GM21737 (cell line): ENCODE measurements at regions not wholly inside any gene's neighbourhood (a gene's known extent, or its start where the extent isn't known, plus 50 kb on each side); places are given as distances from the start of the nearest gene placed in this dataset.

Experiments
- ATAC-seq: cut with Tn5 transposase; IDR thresholded peaks from one replicate; pipeline ENCODE4 v1.9.1; 2021; ENCODE audit warnings: mild to moderate bottlenecking, moderate library complexity; ENCODE audit not compliant: unreplicated experiment

DNA sequence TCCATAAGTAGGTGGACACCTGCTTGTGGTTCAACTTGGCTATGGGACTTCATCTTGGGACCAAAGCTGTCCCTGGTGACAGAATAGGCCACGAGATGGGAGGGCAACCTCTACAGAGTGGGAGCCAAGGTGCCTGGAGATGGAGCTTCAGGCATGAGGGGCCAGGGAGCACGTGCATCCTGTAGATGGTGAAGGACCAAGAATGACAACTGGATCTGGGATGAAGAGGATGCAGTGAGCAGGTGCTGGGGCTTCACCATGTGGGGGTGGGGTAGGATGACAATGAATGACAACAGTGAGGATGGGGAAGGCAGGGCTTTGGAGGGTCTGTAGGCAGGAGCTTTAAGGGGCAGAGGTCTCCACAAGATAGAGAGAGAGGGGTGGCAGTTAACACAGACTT, 372.0 kb upstream of the B3GAT1 start:
- ATAC-seq = no peak

GRCh38 chr11:134783234-134783633, 371.2 kb upstream of the B3GAT1 start:
- no peak for ATAC-seq

GRCh38 chr11:134781380-134781866, 369.4 kb upstream of the B3GAT1 start:
- ATAC-seq = no peak

DNA sequence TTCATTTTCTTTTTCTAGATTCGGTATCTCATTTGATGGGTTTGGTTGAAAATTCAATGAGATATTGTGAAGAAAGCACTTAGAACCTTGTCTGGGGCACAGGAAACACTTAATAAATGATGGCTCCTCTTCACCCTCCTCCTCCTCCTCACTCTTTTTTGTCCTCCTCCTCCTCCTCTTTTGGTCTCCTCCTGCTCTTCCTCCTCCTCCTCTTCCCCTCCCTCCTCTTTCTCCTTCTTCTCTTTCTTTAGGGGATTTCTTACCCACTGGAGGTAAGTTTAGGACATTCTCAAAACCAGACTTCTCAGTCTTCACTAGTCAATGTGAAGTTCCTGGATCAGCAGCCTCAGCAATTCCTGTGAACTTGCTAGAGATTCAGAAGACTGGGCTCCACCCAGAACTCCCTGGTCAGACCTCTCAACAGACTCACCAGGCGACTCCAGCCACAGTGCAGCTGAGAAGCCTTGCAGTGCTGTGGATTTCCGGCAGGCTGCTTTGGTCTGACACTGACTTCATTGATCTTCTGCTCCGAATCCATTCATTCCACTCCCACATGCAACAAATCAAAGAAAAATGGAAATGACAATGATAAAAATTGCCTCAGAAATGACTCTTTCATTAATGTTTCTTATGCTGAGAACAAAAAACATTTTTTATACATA, 368.6 kb upstream of the B3GAT1 start:
- no peak for ATAC-seq

DNA sequence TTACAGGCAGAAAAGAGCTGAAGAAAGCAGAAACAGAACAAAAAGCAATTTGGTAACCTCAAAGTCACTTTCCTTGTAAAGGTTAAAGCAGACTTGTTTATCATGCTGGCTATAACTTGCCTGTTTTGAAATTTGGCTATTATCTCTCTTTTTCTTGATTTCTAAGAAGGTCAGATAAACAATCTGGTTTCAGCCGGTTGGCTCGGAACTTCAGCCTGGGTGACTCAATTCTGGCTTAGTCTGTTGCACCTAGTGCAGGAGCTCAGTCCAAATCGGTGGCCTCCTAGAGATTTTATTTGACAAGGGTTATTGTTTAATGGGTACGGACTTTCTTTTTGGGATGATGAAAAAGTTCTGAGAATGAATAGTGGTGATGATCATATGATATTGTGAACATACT, 367.1 kb upstream of the B3GAT1 start:
- no peak for ATAC-seq

DNA sequence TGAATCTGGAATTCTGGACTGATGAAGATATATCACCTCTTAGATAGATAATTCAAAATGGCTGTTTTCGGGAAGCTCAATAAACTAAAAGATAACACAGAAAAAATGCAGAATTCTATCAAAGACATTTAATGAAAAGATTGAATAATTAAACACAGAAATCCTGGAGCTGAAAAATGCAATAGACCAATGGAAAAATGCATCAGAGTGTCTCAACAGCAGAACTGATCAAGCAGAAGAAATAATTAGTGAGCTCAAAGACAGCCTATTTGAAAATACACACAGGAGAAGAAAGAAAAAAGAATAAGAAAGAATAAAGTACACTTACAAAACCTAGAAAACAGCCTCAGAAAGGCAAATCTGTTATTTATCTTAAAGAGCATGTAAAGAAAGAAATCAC, 356.4 kb upstream of the B3GAT1 start:
- ATAC-seq = no peak

- no peak for ATAC-seq
These were observed 353.5 kb upstream of the B3GAT1 start for GRCh38 chr11:134765565-134765964.

DNA sequence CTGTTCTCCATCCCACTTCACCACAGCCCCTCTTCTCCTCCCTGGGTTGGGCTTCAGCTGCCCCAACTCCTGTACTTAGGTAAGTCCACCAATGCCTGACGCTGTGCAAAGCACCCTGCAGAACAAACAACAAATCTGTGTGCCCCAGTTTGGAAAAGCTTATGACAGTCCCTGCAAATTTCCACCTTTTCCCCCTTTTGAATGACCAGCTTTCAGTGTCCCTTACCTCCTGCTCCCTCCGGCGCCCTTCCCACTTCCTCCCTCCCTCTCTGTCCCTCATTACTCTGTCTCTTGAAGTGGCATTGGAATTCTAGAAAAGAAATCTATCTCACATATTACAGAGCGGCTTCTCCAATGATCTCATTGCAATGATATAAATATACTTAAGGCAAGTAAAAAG, 352.9 kb upstream of the B3GAT1 start:
- no peak for ATAC-seq

- ATAC-seq = no peak
These were observed 352.3 kb upstream of the B3GAT1 start for GRCh38 chr11:134764367-134764766.

DNA sequence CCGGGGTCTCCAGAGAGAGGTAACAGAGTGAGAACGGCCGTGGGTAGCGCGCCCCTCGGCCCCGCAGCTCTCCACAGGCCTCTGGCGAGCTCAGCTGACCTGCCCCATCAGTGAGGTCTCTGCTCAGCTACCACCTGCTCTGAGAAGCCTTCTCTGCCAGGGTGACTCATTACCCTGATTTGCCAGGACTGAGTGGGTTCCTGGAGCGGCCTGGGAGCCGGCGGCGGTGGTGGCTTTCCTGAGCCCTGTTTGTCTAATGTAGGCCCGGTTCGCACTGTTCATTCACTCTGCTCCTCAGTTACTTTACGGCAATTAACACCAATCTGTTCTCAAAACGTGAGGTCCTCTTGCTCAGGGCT, 351.0 kb upstream of the B3GAT1 start:
- no peak for ATAC-seq

DNA sequence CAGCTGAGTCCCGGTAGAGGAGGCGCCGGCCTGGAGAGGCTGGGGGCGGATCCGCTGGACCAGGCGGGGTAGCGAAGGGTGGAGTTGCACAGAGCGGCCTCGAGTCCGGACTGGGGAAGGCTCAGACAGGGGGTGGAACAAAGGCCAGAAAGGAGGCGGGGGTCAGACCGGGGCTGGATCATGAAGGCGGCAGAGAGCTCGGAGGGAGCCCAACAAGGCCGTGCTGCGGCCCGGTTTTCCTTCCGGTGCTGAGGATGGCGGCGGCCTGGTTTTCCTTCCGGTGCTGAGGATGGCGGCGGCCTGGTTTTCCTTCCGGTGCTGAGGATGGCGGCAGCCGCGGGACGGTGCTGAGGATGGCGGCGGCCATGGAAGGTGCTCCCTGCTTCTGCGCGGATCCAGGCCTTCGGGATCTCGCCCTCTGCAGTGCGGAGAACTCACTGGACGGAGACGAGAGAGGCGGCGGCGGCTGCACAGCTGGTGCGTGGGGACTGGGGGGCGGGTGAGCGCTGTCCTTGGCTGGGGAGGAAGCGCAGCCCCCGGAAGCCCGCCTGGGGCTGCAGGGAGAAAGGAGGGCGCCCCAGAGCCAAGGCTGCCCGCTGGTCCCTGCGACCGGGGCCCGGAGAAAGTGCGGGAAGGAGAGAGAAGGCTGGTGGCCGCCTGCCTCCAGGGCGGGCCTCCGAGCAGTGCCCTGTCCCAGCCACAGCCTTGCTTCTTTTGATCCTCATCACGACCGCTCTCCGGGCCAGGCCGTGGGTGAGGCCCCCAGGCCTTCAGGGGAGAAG, 350.4 kb upstream of the B3GAT1 start:
- no peak for ATAC-seq

GRCh38 chr11:134761926-134762247, 349.8 kb upstream of the B3GAT1 start:
- no peak for ATAC-seq

GRCh38 chr11:134761386-134761785, 349.3 kb upstream of the B3GAT1 start:
- ATAC-seq = no peak

DNA sequence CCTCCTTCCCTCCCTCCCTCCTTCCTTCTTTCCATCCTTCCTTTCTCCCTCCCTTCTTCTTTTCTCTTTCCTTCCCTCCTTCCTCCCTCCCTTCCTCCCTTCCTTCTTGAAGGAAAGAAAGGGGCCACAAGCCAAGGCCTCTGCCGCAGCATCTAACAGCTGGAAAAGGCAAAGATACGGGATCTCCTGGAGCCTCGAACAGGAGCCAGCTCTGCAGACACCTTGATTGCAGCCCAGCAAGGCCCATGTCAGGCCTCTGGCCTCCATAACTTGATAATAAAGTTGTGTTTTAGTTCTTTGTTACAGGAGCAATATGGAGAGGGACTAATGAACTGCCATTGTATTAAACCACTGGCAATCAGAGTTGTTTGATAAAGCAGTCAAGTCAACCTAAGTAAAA, 348.9 kb upstream of the B3GAT1 start:
- no peak for ATAC-seq

DNA sequence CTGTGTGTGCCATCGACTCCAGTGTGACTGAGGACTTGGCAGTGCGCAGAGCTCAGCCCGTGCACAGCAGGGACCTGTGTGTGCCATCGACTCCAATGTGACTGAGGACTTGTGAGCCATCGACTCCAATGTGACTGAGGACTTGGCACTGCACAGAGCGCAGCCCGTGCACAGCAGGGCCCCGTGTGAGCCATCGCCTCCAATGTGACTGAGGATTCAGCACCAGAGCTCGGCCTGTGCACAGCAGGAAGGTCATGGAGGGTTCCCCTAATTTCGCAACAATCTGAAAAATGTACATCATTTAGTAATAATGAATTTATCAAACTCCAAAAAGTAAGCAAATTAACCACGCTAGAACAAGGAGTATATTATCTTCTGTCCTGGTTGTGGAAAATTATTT, 348.3 kb upstream of the B3GAT1 start:
- no peak for ATAC-seq

DNA sequence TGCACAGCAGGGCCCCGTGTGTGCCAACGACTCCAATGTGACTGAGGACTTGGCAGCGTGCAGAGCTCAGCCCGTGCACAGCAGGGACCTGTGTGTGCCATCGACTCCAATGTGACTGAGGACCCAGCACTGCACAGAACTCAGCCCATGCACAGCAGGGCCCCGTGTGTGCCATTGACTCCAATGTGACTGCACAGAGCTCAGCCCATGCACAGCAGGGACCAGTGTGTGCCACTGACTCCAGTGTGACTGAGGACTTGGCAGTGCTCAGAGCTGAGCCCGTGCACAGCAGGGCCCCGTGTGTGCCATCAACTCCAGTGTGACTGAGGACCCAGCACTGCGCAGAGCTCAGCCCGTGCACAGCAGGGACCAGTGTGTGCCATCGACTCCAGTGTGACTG, 347.8 kb upstream of the B3GAT1 start:
- no peak for ATAC-seq

DNA sequence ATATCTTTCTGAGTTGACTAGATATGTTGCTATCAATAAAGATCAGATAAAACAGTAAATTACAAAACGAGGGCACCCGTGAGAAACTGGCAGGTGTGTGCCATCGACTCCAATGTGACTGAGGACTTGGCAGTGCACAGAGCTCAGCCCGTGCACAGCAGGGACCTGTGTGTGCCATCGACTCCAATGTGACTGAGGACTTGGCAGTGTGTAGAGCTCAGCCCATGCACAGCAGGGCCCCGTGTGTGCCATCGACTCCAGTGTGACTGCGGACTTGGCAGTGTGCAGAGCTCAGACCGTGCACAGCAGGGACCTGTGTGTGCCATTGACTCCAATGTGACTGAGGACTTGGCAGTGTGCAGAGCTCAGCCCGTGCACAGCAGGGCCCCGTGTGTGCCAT, 347.2 kb upstream of the B3GAT1 start:
- ATAC-seq = no peak

DNA sequence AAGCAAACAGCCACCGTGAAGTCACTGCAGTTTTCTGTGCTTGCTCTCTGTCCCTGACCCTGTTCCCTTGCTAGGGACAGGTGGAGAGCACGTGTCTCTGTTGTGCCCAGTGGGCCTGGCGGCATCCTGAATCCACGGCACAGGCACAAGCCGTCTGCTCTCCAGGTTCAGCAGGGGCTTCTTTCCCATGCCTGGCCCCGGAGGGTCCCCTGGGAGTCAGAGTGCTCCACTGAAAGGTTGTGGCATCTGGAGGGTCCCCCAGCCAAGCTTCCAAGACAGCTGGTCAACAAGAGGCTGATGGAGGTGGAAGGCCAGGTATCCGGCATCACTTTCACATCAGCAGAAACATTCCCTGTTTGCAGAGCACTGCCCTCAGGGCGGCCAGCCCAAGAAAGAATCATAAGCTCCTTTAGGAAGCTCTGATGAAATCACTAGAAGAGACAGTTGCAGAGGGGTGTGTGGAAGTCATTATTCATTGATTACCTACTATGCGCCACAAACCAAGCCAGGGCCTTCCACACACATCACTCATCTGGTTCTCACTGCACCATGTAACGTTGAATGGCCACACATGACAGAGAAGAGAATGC, 346.4 kb upstream of the B3GAT1 start:
- ATAC-seq = no peak

DNA sequence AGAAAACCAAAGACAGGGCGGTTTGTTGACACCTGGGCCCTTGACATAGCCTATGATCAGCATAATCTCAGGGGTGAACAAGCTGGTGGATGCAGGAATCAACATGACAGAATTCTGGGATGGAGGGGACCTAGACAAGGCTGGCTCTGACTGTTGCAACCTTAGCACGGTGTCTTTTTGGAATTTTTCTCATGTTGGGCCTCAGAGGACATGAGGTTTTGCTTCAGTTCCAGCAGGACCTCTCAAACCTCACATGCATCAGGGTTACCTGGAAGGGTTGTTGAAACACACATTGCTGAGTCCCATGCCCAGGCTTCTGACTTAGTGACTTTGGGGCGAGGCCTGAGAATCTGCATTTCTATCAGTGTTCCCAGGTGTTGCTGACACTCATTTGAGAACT, 345.6 kb upstream of the B3GAT1 start:
- ATAC-seq = no peak

GRCh38 chr11:134756811-134757540, 344.9 kb upstream of the B3GAT1 start:
- ATAC-seq = no peak

- ATAC-seq = no peak
These were observed 343.5 kb upstream of the B3GAT1 start for GRCh38 chr11:134755535-134755934.
